Liver (tissue), 8 donors: ENCODE measurements at regions not wholly inside any gene's neighbourhood (a gene's known extent, or its start where the extent isn't known, plus 50 kb on each side); places are given as distances from the start of the nearest gene placed in this dataset.

Experiments used
- DNase-seq: peaks from one replicate; pipeline ENCODE4 v3.0.0-alpha.2; 2017; ENCODE audit warnings: low spot score
- H3K27ac ChIP-seq, 2 donors: one replicate each; pipeline ENCODE4 v1.7.0; 2013; ENCODE audit warnings: inconsistent platforms in 2 of 2, low read length in 2 of 2, control low read depth in 1 of 2, low read depth in 1 of 2, mild to moderate bottlenecking in 1 of 2
- H3K27me3 ChIP-seq, 4 donors: one replicate each; pipeline versions ENCODE4 v1.6.1 to v1.7.0; 2013; ENCODE audit warnings: low read length in 3 of 4, inconsistent platforms in 1 of 4, mild to moderate bottlenecking in 1 of 4, moderate library complexity in 1 of 4; ENCODE audit not compliant: control insufficient read depth in 4 of 4, insufficient read depth in 4 of 4
- H3K36me3 ChIP-seq, 4 donors: one replicate each; pipeline versions ENCODE4 v1.6.1 to v1.7.0; 2013; ENCODE audit warnings: low read length in 3 of 4, mild to moderate bottlenecking in 3 of 4, low read depth in 1 of 4, moderate library complexity in 1 of 4; ENCODE audit not compliant: control insufficient read depth in 4 of 4, insufficient read depth in 3 of 4
- H3K4me1 ChIP-seq, 4 donors: one replicate each; pipeline versions ENCODE4 v1.6.1 to v1.7.0; 2013; ENCODE audit warnings: low read length in 3 of 4, mild to moderate bottlenecking in 3 of 4, moderate library complexity in 1 of 4; ENCODE audit not compliant: control insufficient read depth in 4 of 4, insufficient read depth in 4 of 4
- H3K4me3 ChIP-seq, 3 donors: one replicate each; pipeline versions ENCODE4 v1.6.1 to v1.7.0; 2013; ENCODE audit warnings: low read length in 3 of 3, control low read depth in 1 of 3, low read depth in 1 of 3, mild to moderate bottlenecking in 1 of 3
- H3K9ac ChIP-seq, 2 donors: one replicate each; pipeline ENCODE4 v1.7.0; 2013; ENCODE audit warnings: low read length in 2 of 2, mild to moderate bottlenecking in 2 of 2, moderate library complexity in 2 of 2, control low read depth in 1 of 2, low read depth in 1 of 2
- H3K9me3 ChIP-seq, 4 donors: one replicate each; pipeline versions ENCODE4 v1.6.1 to v1.7.0; 2013; ENCODE audit warnings: low read length in 3 of 4; ENCODE audit not compliant: control insufficient read depth in 4 of 4
- CTCF ChIP-seq: fragments of 150-350 bp; IDR thresholded peaks from 2 replicates; pipeline ENCODE4 v1.5.1; 2017; ENCODE audit warnings: improper control_type of control experiment, low read depth, low read length; ENCODE audit not compliant: missing input control
- FOXA1 ChIP-seq: IDR thresholded peaks from 2 replicates; pipeline ENCODE4 v1.6.1; 2016; ENCODE audit warnings: antibody characterized with exemption
- GABPA ChIP-seq, 2 donors: IDR thresholded peaks in 1 of 2; conservative IDR thresholded peaks in 1 of 2; 2 replicates each; pipeline ENCODE4 v1.6.1; 2016; ENCODE audit warnings: antibody characterized with exemption in 2 of 2, mild to moderate bottlenecking in 1 of 2, moderate library complexity in 1 of 2
- JUND ChIP-seq, 2 donors: IDR thresholded peaks; 2 replicates each; pipeline ENCODE4 v1.6.1; 2016; ENCODE audit warnings: antibody characterized with exemption in 2 of 2
- MAX ChIP-seq: IDR thresholded peaks from 2 replicates; pipeline ENCODE4 v1.6.1; 2016; ENCODE audit warnings: antibody characterized with exemption
- NR2F2 ChIP-seq: IDR thresholded peaks from 2 replicates; pipeline ENCODE4 v1.6.1; 2016; ENCODE audit warnings: antibody characterized with exemption
- RAD21 ChIP-seq, 2 donors: IDR thresholded peaks; 2 replicates each; pipeline ENCODE4 v1.6.1; 2016; ENCODE audit warnings: antibody characterized with exemption in 2 of 2, mild to moderate bottlenecking in 2 of 2
- REST ChIP-seq: IDR thresholded peaks from 2 replicates; pipeline ENCODE4 v1.6.1; 2016; ENCODE audit warnings: antibody characterized with exemption, mild to moderate bottlenecking
- RXRA ChIP-seq, 2 donors: IDR thresholded peaks; 2 replicates each; pipeline ENCODE4 v1.6.1; 2017 to 2018; ENCODE audit warnings: antibody characterized with exemption in 2 of 2, mild to moderate bottlenecking in 1 of 2
- SP1 ChIP-seq: IDR thresholded peaks from 2 replicates; pipeline ENCODE4 v1.6.1; 2018; ENCODE audit warnings: antibody characterized with exemption, mild to moderate bottlenecking
- ZBTB33 ChIP-seq: IDR thresholded peaks from 2 replicates; pipeline ENCODE4 v1.6.1; 2016; ENCODE audit warnings: antibody characterized with exemption
- WGBS: extraction: QIAGEN DNeasy Blood & Tissue Kit; methylation state at CpG from one replicate; pipeline ENCODE4 v1.1.7; 2013; 5-methylcytosine and 5-hydroxymethylcytosine counted together
- donor health status: healthy.
- donor health status: healthy.
- donor health status: healthy.
- donor health status: healthy.
- donor health status: healthy.

- TF ChIP-seq SP1 (no peak), JUND (IDR thresholded peaks at IDR 0.05) (no peak), GABPA (IDR thresholded peaks at IDR 0.05 in 1 of 2, conservative IDR thresholded peaks at IDR 0.05 in 1 of 2) (no peak)
Measured at GRCh38 chr10:85508159-85508558, 858.4 kb downstream of the GRID1 start (continued).

- H3K36me3 ChIP-seq = no peaks in the 10 kb centered on the region
- TF ChIP-seq CTCF (peak; percentile 21), RAD21 (IDR thresholded peaks at IDR 0.05) (peak; percentile 48 to 54), MAX (no peak)
- H3K9me3 ChIP-seq = no peaks in the 10 kb centered on the region
- H3K4me3 ChIP-seq = no peak overlapping the region
- no peak overlapping the region for H3K27ac ChIP-seq
- H3K9ac ChIP-seq = no peak overlapping the region
- 56% methylated on average over 5 of the region's 5 CpGs for WGBS
- no peak for DNase-seq
- no peaks in the 10 kb centered on the region for H3K4me1 ChIP-seq
- no peaks in the 10 kb centered on the region for H3K27me3 ChIP-seq
Measured at GRCh38 chr10:85510682-85511081, 855.9 kb downstream of the GRID1 start.

- DNase-seq = no peak
- H3K9ac ChIP-seq = no peak overlapping the region
- no peaks in the 10 kb centered on the region for H3K36me3 ChIP-seq
- 64% methylated on average over 1 of the region's 1 CpG for WGBS
- H3K4me1 ChIP-seq = no peaks in the 10 kb centered on the region
- H3K27ac ChIP-seq = no peak overlapping the region
- TF ChIP-seq ZBTB33 (no peak), REST (no peak), JUND (IDR thresholded peaks at IDR 0.05) (no peak), GABPA (IDR thresholded peaks at IDR 0.05 in 1 of 2, conservative IDR thresholded peaks at IDR 0.05 in 1 of 2) (no peak), FOXA1 (no peak), CTCF (no peak), RXRA (IDR thresholded peaks at IDR 0.05) (no peak), NR2F2 (no peak)
- no peaks in the 10 kb centered on the region for H3K27me3 ChIP-seq
- no peaks in the 10 kb centered on the region for H3K9me3 ChIP-seq
- no peak overlapping the region for H3K4me3 ChIP-seq
Measured at GRCh38 chr10:85513436-85513835, 853.2 kb downstream of the GRID1 start.
